RPMI8226 (cell line): ENCODE measurements at regions not wholly inside any gene's neighbourhood (a gene's known extent, or its start where the extent isn't known, plus 50 kb on each side); places are given as distances from the start of the nearest gene placed in this dataset.
A peak's percentile ranks its signal among the peaks of the same experiment; 100 is the strongest.

Experiments used
- DNase-seq: peaks from one replicate; pipeline ENCODE4 v3.0.0-alpha.2; 2015

DNA sequence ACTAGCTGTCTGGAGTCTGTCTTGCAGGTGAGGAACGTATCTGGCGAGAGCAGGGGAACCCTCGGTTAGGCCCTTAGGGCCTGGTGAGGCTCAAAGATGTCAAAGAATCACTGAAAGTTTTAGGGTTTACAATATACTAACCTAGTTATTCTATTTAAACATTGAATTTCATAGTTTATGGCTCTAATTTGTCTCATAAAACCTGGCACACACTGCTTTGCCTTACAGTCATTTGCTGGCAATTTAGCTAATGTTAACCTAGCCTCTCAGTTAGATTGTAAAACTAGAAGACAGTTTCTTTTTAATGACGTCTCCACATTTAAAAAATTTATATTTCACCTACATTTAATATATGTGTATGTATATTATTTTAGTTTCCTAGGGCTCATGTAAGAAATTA is 89.6 kb upstream of the DOCK10 start:
- DNase-seq: no peak

DNA sequence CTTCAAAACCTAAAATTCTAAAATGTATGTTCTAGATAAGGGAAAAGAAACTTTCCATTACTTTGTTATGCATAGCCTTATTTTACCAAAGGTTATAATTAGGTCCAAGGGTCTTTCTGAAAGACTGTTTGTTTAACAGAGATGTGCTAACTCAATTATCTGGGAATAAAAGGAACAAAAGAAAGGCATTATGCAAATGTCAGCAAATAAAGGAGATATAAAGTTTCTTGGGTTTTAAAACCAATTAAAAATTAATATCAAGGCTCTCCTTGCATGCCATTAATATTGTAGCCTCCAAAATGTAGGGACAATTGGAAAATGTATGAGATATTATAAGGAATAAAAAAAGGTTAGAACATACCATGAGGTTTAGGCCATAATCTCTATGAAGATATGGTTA is 87.8 kb upstream of the DOCK10 start:
- DNase-seq: no peak

DNA sequence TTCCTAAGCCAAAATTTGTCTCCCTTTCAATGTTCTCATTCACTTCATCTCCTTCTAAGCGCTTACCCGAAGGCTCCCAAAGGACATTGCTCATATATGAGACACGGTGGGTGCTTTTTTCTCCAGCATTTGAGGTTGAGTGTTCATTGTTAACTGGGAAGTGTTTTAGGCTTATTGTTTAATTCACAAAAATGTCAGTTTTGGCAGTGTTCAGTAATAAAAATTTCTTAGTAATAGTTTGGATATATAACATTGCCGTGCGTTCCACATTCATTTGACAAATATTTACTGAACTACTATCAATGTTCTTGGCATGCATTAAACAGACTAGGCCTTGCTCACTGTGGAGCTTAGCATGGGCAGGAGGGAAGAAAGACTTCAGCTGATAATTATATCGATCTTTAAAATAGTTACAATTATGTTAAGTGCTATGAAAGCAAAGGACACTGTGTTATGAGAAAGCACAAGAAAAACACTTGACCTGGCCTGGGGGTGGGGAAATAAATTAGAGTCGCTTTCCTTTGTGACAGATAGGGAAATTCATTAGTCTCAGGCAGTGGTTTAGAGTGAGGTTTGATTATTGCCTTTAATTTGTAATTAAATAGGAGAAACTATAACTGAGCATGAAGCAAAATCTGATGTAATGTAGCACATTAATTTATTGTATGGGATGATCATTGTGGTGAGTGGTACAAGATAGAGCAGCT is 82.2 kb upstream of the DOCK10 start:
- DNase-seq: no peak

DNA sequence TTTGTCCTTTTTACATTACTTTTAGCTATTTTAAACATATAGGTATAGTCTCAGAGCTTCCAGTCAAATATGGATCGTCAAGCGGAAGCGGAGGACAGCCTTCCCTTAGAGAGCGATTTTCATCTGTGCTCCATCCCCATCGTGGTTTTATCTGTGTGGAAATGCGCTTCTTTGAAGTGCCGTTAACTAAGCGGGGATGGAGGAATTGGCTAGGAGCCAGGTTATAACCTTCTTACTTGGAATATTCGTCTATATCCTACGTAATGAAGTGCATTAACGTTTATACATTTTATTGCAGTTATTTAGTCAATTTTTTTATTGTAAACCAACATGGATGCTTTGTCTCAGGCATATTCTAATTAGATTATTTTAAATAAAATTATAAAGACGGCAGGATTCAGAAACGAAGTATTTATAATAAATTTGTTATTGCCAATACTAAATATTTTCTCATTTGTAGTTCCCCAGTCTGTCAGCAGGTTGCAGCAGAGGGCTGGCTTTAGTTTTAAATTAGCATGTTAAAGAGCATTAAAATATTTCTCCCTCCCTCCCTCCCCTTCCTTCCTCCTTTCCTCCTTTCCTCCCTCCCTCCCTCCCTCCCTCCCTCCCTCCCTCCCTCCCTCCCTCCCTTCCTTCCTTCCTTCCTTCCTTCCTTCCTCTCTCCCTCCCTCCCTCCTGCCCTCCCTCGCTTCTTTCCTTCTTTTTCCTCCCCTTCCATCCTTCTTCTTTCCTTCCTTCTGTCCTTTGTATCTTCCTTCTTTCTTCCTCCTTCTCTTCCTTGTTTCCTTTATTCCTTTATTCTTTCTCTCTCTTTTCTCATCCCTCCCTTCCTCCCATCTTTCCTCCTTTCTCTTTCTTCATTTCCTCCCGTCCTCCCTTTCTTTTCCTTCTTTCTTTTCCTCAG is 80.6 kb upstream of the DOCK10 start:
- peak; percentile 19 for DNase-seq

DNA sequence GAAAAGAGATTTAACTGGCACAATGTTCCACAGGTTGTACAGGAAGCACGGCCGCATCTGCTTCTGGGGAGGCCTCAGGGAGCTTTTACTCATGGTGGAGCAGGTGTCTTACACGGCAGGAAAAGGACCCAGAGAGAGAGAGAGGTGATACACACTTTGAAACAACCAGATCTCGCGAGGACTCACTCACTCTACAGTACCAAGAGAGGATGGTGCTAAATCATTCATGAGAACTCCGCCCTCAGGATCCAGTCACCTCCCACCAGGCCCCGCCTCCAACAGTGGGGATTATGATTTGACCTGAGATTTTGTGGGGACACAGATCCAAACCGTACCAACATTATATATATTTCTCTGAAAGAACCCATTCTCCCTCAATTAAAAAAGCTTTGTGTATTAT is 79.7 kb upstream of the DOCK10 start:
- no peak for DNase-seq

DNA sequence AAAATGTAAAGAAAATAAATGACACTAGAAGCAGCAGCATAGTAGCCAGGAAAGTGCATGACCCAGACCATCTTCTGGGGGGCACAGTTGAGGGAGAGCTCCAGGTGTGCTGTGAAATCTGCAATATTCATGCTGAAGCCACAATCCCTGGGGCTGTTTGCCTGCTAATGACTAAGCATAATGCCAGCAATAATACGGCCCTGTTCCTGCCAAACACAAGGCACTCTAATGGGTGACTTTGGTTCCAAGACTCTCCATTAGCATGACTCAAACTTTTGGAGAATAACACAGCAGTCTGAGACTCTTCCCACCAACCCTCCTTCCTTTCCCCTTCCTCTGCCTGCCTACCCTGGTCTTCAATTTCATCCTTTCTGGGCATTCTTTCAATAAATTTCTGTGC is 77.9 kb upstream of the DOCK10 start:
- peak; percentile 30 for DNase-seq

DNA sequence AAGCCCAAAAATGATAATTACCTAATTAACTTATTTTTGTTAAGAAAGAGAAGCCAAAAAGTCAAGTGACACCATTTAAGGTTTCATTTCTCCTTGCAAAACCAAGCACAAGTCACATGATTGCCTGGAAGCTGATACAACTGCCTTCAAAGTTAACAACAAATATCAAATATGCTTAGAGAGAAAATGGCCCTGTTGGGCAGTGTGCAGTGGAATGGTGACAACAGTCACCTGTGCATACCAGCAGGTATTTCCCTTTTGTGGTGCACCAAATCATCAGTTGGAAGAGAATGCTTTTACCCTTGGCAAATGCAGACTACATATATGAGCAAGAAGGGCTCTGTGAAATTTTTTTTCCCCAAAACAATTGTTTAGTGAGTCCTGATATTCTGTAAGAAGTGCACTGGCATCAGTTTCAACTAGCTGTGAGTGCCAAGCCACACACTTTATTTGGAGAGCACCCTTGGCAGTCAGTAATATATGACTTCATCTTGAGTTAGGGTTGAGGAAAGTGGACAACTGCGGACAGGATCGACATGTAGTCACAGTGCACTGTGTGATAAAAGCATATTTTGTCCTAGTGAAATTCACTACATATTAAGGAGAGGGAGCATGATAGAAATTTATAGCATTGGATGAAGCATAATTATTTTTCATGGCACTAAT is 74.9 kb upstream of the DOCK10 start:
- DNase-seq: peak; percentile 62

DNA sequence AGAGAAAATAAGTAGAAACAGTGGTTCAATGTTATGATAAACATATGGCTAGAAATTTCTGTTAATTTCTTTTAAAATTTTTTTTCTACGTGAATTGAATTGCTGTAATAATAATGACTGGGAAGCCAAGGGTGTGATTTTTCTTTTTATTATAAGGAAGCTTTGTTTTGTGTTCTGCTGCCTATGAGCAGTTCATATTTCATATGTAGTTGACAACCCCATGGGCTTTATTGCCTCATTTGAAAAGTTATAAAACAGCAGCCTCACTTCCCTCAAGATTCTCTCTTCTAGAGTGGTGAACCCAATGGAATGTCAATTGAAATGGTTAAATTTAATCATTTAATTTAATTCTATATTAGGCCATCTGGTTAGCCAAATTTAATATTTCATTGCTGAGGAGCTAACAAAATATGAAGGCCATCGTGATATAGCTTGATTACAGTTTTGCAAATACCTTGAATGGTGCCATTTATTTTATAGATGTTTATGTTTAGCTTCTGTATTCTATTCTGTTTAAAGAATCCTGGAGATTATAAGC is 72.6 kb upstream of the DOCK10 start:
- no peak for DNase-seq

DNA sequence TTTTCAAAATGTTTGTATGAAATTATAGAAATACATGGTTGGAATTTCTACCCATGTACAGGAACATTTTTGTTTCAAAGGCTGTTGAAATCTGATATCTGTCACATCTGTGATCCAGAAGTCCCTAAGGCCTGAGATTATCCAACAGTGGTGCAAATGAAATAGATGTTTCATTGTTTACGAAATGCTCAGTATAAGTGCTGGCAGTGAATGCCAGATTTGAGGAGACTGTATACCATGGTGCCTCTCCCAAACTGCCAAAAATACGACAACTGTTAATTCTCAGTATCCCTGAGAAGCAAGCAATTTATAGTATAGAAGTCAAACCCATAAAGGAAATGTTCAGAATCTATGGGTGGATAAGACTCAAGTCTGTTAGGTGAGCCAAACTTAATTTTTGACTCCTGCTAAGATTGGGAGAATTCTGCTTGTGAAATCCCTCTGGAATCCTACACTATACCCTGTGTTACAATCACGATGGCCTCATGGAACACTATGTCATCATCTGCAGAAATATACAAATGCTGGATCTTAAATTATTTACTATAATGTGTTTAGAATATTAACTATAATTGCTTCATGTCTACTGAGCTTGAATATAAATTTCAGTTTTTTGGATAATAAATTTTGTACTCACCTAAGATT is 71.2 kb upstream of the DOCK10 start:
- DNase-seq: no peak

DNA sequence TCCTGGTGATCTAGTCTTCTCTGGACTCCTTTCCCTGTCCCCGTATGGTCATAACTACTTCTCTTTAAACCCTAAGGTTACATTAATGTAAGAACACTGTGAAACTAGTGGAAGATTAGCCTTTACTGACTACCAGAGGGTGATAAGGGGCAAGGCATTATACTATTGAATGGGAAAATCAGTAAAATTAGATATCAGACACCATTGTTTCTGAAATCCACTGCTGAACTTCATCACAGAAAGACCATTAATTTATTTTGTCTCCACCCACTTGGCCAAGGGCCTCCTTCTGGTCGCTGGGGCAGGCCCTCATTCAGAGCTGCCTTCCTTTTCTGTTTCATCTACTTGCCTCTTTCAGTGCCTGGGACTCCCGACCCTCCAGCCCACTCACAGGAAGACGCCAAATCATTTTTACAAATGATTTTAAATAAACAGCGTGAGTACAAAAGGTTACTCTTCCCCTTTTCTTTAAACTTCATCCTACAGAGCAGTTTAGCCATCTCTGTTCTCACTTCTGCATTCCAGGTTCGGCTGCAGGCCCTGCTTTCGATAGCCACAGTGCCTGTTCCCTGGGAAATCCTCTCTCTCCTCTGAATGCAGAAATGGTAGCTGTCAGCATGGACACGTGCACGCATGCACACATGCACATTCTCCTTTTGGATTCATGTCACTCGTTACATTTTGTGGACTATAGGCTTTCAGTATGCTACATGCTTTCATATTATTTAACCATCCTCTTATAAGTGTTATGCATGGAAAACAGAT is 70.3 kb upstream of the DOCK10 start:
- peak; percentile 69 for DNase-seq

DNA sequence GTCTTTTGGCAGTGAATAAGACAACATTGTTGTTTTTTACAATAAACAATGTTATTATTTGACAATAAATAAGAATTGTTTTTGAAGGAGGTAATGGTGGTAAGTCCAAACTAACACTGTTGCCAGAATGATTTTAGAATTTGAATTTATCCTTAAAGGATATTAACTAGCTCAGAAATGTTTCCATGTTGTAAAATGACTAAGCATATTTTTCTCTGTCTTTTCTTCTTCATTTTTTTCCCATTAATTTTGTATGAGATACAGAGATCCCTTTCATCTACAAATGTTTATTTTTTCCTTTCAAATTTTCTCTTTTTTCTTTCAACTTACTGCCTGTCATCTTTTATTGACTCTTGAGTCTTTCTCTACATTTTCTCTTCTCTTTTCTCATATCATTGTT is 66.5 kb upstream of the DOCK10 start:
- DNase-seq: no peak

DNA sequence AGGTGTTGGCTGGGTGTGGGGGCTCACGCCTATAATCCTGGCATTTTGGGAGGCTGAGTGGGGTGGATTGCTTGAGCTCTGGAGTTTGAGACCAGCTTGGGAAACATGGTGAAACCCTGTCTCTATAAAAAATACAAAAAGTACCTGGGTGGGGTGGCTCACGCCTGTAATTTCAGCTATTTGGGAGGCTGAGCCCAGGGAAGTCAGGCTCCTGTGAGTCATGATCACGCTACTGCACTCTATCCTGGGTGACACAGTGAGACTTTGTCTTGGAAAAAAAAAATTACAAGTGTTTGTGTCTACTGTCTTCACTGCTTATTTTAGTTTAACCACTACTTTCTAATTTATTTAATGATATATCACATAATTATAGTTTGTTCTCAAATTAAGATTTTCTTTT is 62.7 kb upstream of the DOCK10 start:
- no peak for DNase-seq

DNA sequence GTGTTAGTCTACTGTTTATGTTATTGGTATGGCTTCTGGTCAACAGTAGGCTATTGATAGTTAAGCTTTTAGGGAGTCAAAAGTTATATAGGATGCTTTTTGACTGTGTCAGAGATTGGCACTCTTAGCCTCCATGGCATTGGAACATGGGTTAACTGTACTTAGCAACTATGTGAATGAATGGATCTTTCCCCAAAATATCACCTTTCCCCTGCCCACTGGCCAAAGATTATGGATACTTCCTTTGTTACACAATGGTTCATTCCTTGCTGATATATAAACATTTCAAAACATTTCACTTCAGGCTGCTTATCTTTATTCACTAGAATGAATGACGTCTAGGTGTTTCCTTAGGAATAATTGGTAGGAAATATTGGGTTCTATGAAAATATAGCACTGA is 62.1 kb upstream of the DOCK10 start:
- no peak for DNase-seq

DNA sequence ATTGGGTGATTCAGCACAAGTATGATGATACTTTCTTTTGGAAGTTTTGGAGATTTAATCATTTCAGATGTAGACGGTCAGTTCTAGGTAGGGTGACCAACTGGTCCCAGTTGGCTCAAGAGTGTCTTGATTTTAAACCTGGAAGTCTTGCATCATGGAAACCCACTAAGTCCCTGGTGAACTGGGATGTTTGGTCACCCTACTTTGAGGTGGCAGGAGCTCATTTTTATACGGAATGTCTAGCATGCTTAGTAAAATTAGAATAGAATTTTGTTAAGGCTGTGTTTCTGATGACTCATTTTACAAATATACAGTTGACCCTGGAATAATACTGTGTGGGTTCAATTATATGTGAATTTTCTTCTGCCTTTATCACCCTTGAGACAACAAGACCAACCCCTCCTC is 61.5 kb upstream of the DOCK10 start:
- DNase-seq: no peak

DNA sequence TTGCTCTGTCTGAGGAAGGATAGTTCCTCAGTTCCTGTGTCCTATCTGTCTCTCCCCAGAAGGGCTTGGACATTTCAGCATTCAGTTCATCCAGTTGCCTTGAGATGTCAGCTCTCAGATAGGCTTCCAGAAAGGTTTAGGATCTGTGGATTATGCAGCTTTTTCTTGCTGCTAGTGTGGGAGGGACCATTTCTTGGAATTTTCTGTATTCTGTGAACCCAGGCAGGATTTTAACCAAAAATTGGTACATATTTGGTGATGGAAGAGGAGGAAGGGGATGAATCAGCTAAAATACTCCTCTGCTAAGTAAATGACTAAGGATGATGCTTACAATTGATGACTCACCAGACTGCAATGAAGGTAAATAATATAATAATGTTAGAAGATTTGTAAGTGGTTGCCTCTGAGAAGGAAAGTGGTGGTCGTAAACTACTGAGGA is 58.6 kb upstream of the DOCK10 start:
- no peak for DNase-seq

DNA sequence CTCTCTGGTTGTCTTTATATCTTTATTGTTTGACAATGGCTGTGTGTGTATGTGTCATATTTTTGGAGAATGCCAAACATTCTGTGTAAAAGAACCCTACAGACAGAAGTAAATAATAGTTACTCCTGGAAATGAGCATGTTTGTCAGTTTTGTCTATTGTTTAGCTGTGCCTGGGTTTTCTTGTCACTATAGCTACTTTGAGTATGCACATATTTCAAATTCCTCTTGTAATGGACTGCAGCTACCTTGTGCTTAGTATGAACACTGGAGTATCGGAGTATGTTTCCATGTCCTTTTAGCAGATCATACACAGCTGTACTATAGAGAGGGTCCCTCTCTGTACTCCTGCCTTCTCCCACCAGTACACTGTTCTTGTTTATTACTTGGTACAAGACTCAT is 58.0 kb upstream of the DOCK10 start:
- no peak for DNase-seq

DNA sequence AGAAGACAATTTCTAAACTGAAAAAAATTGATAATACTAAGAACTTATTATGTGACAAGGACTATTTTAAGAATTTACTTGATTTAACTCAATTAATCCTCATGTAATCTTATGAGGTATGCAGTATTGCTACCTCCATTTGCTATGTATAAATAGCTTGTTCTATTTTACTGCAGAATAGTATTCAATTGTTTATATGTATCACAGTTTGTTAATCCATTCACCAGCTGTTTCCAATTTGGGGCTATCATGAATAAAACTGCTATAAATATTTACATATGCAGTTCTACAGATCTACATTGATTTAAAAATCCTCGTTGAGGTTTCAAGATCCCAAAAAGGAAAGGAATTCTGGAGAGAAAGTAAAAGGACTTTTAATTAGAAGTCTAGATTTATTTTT is 54.8 kb upstream of the DOCK10 start:
- no peak for DNase-seq
